Tibial nerve (tissue), 3 donors: ENCODE measurements at regions not wholly inside any gene's neighbourhood (a gene's known extent, or its start where the extent isn't known, plus 50 kb on each side); places are given as distances from the start of the nearest gene placed in this dataset.

Experiments
- CTCF ChIP-seq, 5 experiments: fragments of 200-600 bp in 3 of 5; fragments of 450-650 bp in 2 of 5; sonication (generic) in 3 of 5; IDR thresholded peaks; one replicate each; pipeline ENCODE4 v1.5.1; 2016 to 2019; ENCODE audit warnings: antibody characterized with exemption in 5 of 5, mild to moderate bottlenecking in 3 of 5, moderate library complexity in 2 of 5
- POLR2A ChIP-seq, 2 donors: fragments of 450-650 bp; IDR thresholded peaks; one replicate each; pipeline ENCODE4 v1.6.1; 2017; ENCODE audit warnings: antibody characterized with exemption in 2 of 2, mild to moderate bottlenecking in 2 of 2, moderate library complexity in 2 of 2

- no peak for TF ChIP-seq CTCF (IDR thresholded peaks at IDR 0.05)
- TF ChIP-seq POLR2A (IDR thresholded peaks at IDR 0.05) = no peak
Measured at GRCh38 chr1:19547814-19548213, 62.5 kb upstream of the CAPZB start.
